K562 (cell line): ENCODE measurements at regions not wholly inside any gene's neighbourhood (a gene's known extent, or its start where the extent isn't known, plus 50 kb on each side); places are given as distances from the start of the nearest gene placed in this dataset.

ENCODE experiments used
- ATAC-seq: fragments of 200-7000 bp; cut with Tn5 transposase; 3 replicates; pipeline ENCODE4 v1.9.1; 2020; ENCODE audit warnings: moderate library complexity
- BruUV-seq: library from RNA; stranded (reverse); fragments of 400-500 nt; replicated peaks from 2 replicates; lab custom pipeline; 2021; lab: Mats Ljungman, UMichigan
- CTCF ChIA-PET: fragments of 300-600 bp; formaldehyde crosslinking; extraction: SDS; loops from one replicate; lab custom pipeline; 2021; ENCODE audit warnings: low intra/inter-chr PET ratio; lab: Yijun Ruan, JAX
- POLR2A ChIA-PET: fragments of 300-600, 350-650 bp; sonication (Branson Sonifier 250); formaldehyde crosslinking; extraction: SDS; loops from one replicate; lab custom pipeline; 2021; ENCODE audit warnings: antibody characterized with exemption, inconsistent platforms; lab: Yijun Ruan, JAX
- DNase-seq, 4 experiments: peaks; one replicate each; pipeline versions ENCODE4 v3.0.0 to v3.0.0-alpha.2; 2011 to 2018; ENCODE audit warnings: low spot score in 3 of 4, mixed read lengths in 3 of 4; ENCODE audit errors: extremely low read depth in 1 of 4
- FAIRE-seq: peaks from 2 replicates; lab custom pipeline; 2011; peaks lifted over from hg19 to GRCh38; lab: Jason Lieb, UNC
- H2AFZ ChIP-seq: 2 replicates; pipeline ENCODE4 v1.6.0; 2011; ENCODE audit warnings: low read depth, low read length, control low read depth, inconsistent platforms
- H3K27ac ChIP-seq: fragments of 200-600 bp; 3 replicates; pipeline ENCODE4 v1.8.0; 2011; ENCODE audit warnings: low read depth, mild to moderate bottlenecking, control low read depth, inconsistent platforms, low read length, moderate library complexity, mixed read lengths; ENCODE audit errors: extremely low read depth
- H3K27me3 ChIP-seq, 2 experiments: fragments of 300-600 bp in 1 of 2; 2 replicates in 1 of 2; 3 replicates in 1 of 2; pipeline versions ENCODE4 v1.6.0 to v1.8.0; 2011; ENCODE audit warnings: inconsistent platforms in 2 of 2, low read length in 2 of 2, mild to moderate bottlenecking in 1 of 2, mixed read lengths in 1 of 2, moderate library complexity in 1 of 2; ENCODE audit not compliant: control insufficient read depth in 2 of 2, insufficient read depth in 2 of 2
- H3K36me3 ChIP-seq: fragments of 300-600 bp; 3 replicates; pipeline ENCODE4 v1.8.0; 2011; ENCODE audit warnings: mild to moderate bottlenecking, low read length, inconsistent platforms; ENCODE audit not compliant: control insufficient read depth, insufficient read depth
- H3K4me1 ChIP-seq, 2 experiments: fragments of 200-600 bp in 1 of 2; replicated peaks in 1 of 2; 2 replicates in 1 of 2; 3 replicates in 1 of 2; pipeline versions ENCODE4 v1.5.1 to v1.8.0; 2011; ENCODE audit warnings: inconsistent platforms in 2 of 2, low read length in 2 of 2, mild to moderate bottlenecking in 1 of 2, mixed read lengths in 1 of 2, moderate library complexity in 1 of 2; ENCODE audit not compliant: control insufficient read depth in 2 of 2, insufficient read depth in 2 of 2
- H3K4me2 ChIP-seq: 2 replicates; pipeline ENCODE4 v1.6.1; 2011; ENCODE audit warnings: low read length, control low read depth, inconsistent platforms, mixed read lengths; ENCODE audit not compliant: insufficient read depth
- H3K4me3 ChIP-seq: fragments of 200-600 bp; sonication (generic), shearing (Covaris generic); 2 replicates; pipeline ENCODE4 v1.5.1; 2016; ENCODE audit warnings: control low read depth, inconsistent platforms
- H3K79me2 ChIP-seq: fragments of 200-600 bp; 3 replicates; pipeline ENCODE4 v1.8.0; 2011; ENCODE audit warnings: low read length, inconsistent platforms; ENCODE audit not compliant: control insufficient read depth, insufficient read depth
- H3K9ac ChIP-seq, 2 experiments: 2 replicates each; pipeline versions ENCODE4 v1.6.0 to v1.6.1; 2011; ENCODE audit warnings: low read depth in 2 of 2, low read length in 2 of 2, control low read depth in 1 of 2, inconsistent platforms in 1 of 2, mild to moderate bottlenecking in 1 of 2, mixed read lengths in 1 of 2; ENCODE audit not compliant: insufficient read depth in 1 of 2
- H3K9me1 ChIP-seq: one replicate; pipeline ENCODE4 v1.6.0; 2011; ENCODE audit warnings: inconsistent platforms, mild to moderate bottlenecking, low read length, moderate library complexity; ENCODE audit not compliant: control insufficient read depth, insufficient read depth
- H3K9me3 ChIP-seq: replicated peaks from 2 replicates; pipeline ENCODE4 v1.5.1; 2011; ENCODE audit warnings: low read depth, low read length, inconsistent platforms; ENCODE audit not compliant: control insufficient read depth, insufficient read depth
- H4K20me1 ChIP-seq: replicated peaks from 2 replicates; pipeline ENCODE4 v1.6.1; 2011; ENCODE audit warnings: low read length, inconsistent platforms, mixed read lengths; ENCODE audit not compliant: control insufficient read depth, insufficient read depth
- FOXK2 ChIP-seq, 2 experiments: fragments of 450-650 bp; IDR thresholded peaks in 1 of 2; conservative IDR thresholded peaks in 1 of 2; 2 replicates each; pipeline ENCODE4 v1.6.1; 2016; ENCODE audit warnings: low read depth in 2 of 2, mild to moderate bottlenecking in 1 of 2
- NRF1 ChIP-seq, 2 experiments: fragments of 450-650 bp; IDR thresholded peaks in 1 of 2; conservative IDR thresholded peaks in 1 of 2; 2 replicates each; pipeline ENCODE4 v1.6.1; 2014; ENCODE audit warnings: mild to moderate bottlenecking in 2 of 2
- PML ChIP-seq: IDR thresholded peaks from 2 replicates; pipeline ENCODE4 v1.6.1; 2012; ENCODE audit warnings: low read length, inconsistent platforms
- POLR2G ChIP-seq: fragments of 200-400 bp; formaldehyde crosslinking; IDR thresholded peaks from 2 replicates; pipeline ENCODE4 v1.6.1; 2017; ENCODE audit warnings: low read depth, mild to moderate bottlenecking, antibody characterized with exemption, low read length, moderate library complexity
- POLR2H ChIP-seq: IDR thresholded peaks from 2 replicates; pipeline ENCODE4 v1.6.1; 2016; ENCODE audit warnings: missing genetic modification characterization, low read depth, mild to moderate bottlenecking, control low read depth, missing compliant biosample characterization, moderate library complexity
- SIX5 ChIP-seq, 2 experiments: IDR thresholded peaks; 2 replicates each; pipeline ENCODE4 v1.6.1; 2011; ENCODE audit warnings: low read length in 2 of 2, borderline replicate concordance in 1 of 2, low read depth in 1 of 2, mild to moderate bottlenecking in 1 of 2, moderate library complexity in 1 of 2; ENCODE audit not compliant: insufficient read depth in 1 of 2
- STAT5A ChIP-seq: IDR thresholded peaks from 2 replicates; pipeline ENCODE4 v1.6.1; 2012; ENCODE audit warnings: low read length, inconsistent platforms, borderline replicate concordance
- TAF1 ChIP-seq: IDR thresholded peaks from 2 replicates; pipeline ENCODE4 v1.6.1; 2011; ENCODE audit warnings: mild to moderate bottlenecking, low read length, moderate library complexity; ENCODE audit not compliant: insufficient read depth, control insufficient read depth, severe bottlenecking; ENCODE audit errors: extremely low read depth
- TCFL5 ChIP-seq: fragments of 250-450 bp; sonication (Bioruptor Pico); conservative IDR thresholded peaks from 2 replicates; pipeline ENCODE4 v1.6.1; 2021; ENCODE audit warnings: mild to moderate bottlenecking, moderate library complexity, matching md5 sums
- TRIM24 ChIP-seq, 2 experiments: fragments of 450-650 bp; IDR thresholded peaks; 2 replicates each; pipeline ENCODE4 v1.6.1; 2016
- U2AF1 ChIP-seq: fragments of 200-400 bp; formaldehyde crosslinking; optimal IDR thresholded peaks from 2 replicates; pipeline ENCODE3; 2017; ENCODE audit warnings: mild to moderate bottlenecking, low read depth, low read length, moderate library complexity
- UBTF ChIP-seq, 2 experiments: IDR thresholded peaks; 2 replicates each; pipeline ENCODE4 v1.6.1; 2012; ENCODE audit warnings: improper control_type of control experiment in 2 of 2, low read depth in 2 of 2, low read length in 2 of 2, borderline replicate concordance in 1 of 2
- ZBTB11 ChIP-seq, 3 experiments: fragments of 200-800 bp in 1 of 3; fragments of 250-450 bp in 1 of 3; fragments of 450-650 bp in 1 of 3; sonication (Bioruptor Pico) in 1 of 3; sonication (Bioruptor generic) in 1 of 3; formaldehyde crosslinking in 1 of 3; IDR thresholded peaks; 2 replicates each; pipeline versions ENCODE4 v1.6.1 to v1.8.0; 2016 to 2022; ENCODE audit warnings: mild to moderate bottlenecking in 2 of 3, missing genetic modification characterization in 2 of 3, missing compliant biosample characterization in 1 of 3, moderate library complexity in 1 of 3
- ZEB2 ChIP-seq: fragments of 450-650 bp; IDR thresholded peaks from 2 replicates; pipeline ENCODE4 v1.6.1; 2016
- ZNF696 ChIP-seq: fragments of 250-450 bp; sonication (Bioruptor Pico); conservative IDR thresholded peaks from 2 replicates; pipeline ENCODE4 v1.4.0; 2020; ENCODE audit warnings: mild to moderate bottlenecking, moderate library complexity
- WGBS: fragments of 100-300 bp; shearing (Covaris generic); methylation state at CpG from one replicate; pipeline ENCODE4 v1.1.6; 2016; ENCODE audit warnings: low coverage, mixed read lengths; ENCODE audit not compliant: insufficient coverage; ENCODE audit errors: missing lambda C conversion rate; 5-methylcytosine and 5-hydroxymethylcytosine counted together
- in situ Hi-C: fragments of 300-500 bp; cut with MboI; formaldehyde crosslinking; loops from 4 replicates; pipeline ENCODE4 v1.15.0; 2018; ENCODE audit warnings: inconsistent platforms, mixed read lengths
- intact Hi-C: fragments of 100-400 bp; cut with micrococcal nuclease; formaldehyde crosslinking; loops from 2 replicates; pipeline ENCODE4 v1.14.2; 2022

- Histone ChIP-seq H3K9me3 (no peaks in the 10 kb centered on the region), H4K20me1 (no peaks in the 10 kb centered on the region), H2AFZ (no peak overlapping the region), H3K27ac (no peak overlapping the region), H3K27me3 (no peaks in the 10 kb centered on the region), H3K4me2 (no peak overlapping the region), H3K4me3 (no peak overlapping the region), H3K9ac (no peak overlapping the region), H3K79me2 (no peaks in the 10 kb centered on the region), H3K9me1 (no peaks in the 10 kb centered on the region), H3K4me1 (no peaks in the 10 kb centered on the region), H3K36me3 (no peaks in the 10 kb centered on the region)
- WGBS, result 0% methylated on average over 3 of the region's 3 CpGs
- intact Hi-C loops, result no loop called here
- ATAC-seq, result no peak
- ChIA-PET POLR2A (no interaction called here), CTCF (no interaction called here)
- FAIRE-seq, result no peak
- TF ChIP-seq SIX5 (IDR thresholded peaks at IDR 0.05; ENCODE audit: borderline replicate concordance in 1 of 2, insufficient read depth in 1 of 2, low read depth in 1 of 2, low read length in 2 of 2) (no peak), PML (no peak), U2AF1 (no peak), TAF1 (no peak), NRF1 (conservative IDR thresholded peaks at IDR 0.05 in 1 of 2, IDR thresholded peaks at IDR 0.05 in 1 of 2) (no peak), ZBTB11 (CRISPR knock-in tag; IDR thresholded peaks at IDR 0.05) (no peak), STAT5A (no peak), TRIM24 (IDR thresholded peaks at IDR 0.05) (no peak), UBTF (IDR thresholded peaks at IDR 0.05; ENCODE audit: borderline replicate concordance in 1 of 2, low read depth in 2 of 2, low read length in 2 of 2) (no peak), POLR2H (no peak), POLR2G (no peak), FOXK2 (conservative IDR thresholded peaks at IDR 0.05 in 1 of 2, IDR thresholded peaks at IDR 0.05 in 1 of 2; ENCODE audit: low read depth in 2 of 2) (no peak), ZNF696 (CRISPR knock-in tag) (no peak), ZEB2 (no peak), TCFL5 (CRISPR knock-in tag) (no peak)
- in situ Hi-C loops, result no loop called here
- DNase-seq, result no peak
- no TSS peak for BruUV-seq
These were observed 232.1 kb downstream of the TMX3 start for GRCh38 chr18:68482815-68483214.
